Sciatic nerve (tissue), 2 donors: ENCODE measurements at regions not wholly inside any gene's neighbourhood (a gene's known extent, or its start where the extent isn't known, plus 50 kb on each side); places are given as distances from the start of the nearest gene placed in this dataset.
"Not testable (repeated sequence)": the region's sequence is repeated elsewhere in the genome, so short reads cannot be mapped to it uniquely, and the experiment has no call there.

ENCODE experiments used
- ATAC-seq: fragments of 200-7000 bp; cut with Tn5 transposase; one replicate; pipeline ENCODE4 v1.9.1; 2020; ENCODE audit warnings: mild to moderate bottlenecking, moderate library complexity
- DNase-seq: peaks from one replicate; pipeline ENCODE4 v3.0.0-alpha.2; 2020; ENCODE audit warnings: low spot score
- intact Hi-C: fragments of 100-400 bp; cut with DNase I; formaldehyde crosslinking; loops from one replicate; pipeline ENCODE4 v1.14.2; 2022
- donor health status: DM: no; HTN: no; CAD: no.
- donor health status: DM: no; HTN: no; CAD: no.

GRCh38 chr2:208879666-208880065 lies 473.1 kb downstream of the PTH2R start:
- ATAC-seq, result no peak
- DNase-seq, result no peak
- intact Hi-C loops, result no loop called here

GRCh38 chr2:208880171-208880570 lies 473.6 kb downstream of the PTH2R start:
- DNase-seq, result no peak
- intact Hi-C loops, result no loop called here
- no peak for ATAC-seq

GRCh38 chr2:208890486-208890885 lies 483.9 kb downstream of the PTH2R start:
- DNase-seq (no peak), ATAC-seq (no peak)
- intact Hi-C loops, result no loop called here

GRCh38 chr2:208892203-208892602 lies 485.6 kb downstream of the PTH2R start:
- no peak for ATAC-seq
- no peak for DNase-seq
- intact Hi-C loops, result no loop called here

- no peak for DNase-seq
- ATAC-seq, result no peak
- intact Hi-C loops, result no loop called here
Observed at GRCh38 chr2:208906330-208906729, 499.7 kb downstream of the PTH2R start.

- intact Hi-C loops, result no loop called here
- DNase-seq (no peak), ATAC-seq (no peak)
Observed at GRCh38 chr2:208915401-208915800, 508.4 kb upstream of the MAP2 start.

- DNase-seq (no peak), ATAC-seq (no peak)
- intact Hi-C loops, result no loop called here
Observed at GRCh38 chr2:208916881-208917280, 507.0 kb upstream of the MAP2 start.

GRCh38 chr2:208921358-208921757 lies 502.5 kb upstream of the MAP2 start:
- DNase-seq, ATAC-seq, intact Hi-C loops: not testable (repeated sequence)

- ATAC-seq, result no peak
- no peak for DNase-seq
- intact Hi-C loops, result no loop called here
Observed at GRCh38 chr2:208927867-208928266, 496.0 kb upstream of the MAP2 start.

GRCh38 chr2:208929139-208929864 lies 494.5 kb upstream of the MAP2 start:
- intact Hi-C loops, result no loop called here
- no peak for DNase-seq
- ATAC-seq, result no peak

GRCh38 chr2:208929894-208930427 lies 493.9 kb upstream of the MAP2 start:
- intact Hi-C loops, result no loop called here
- no peak for ATAC-seq
- no peak for DNase-seq

GRCh38 chr2:208935531-208935930 lies 488.3 kb upstream of the MAP2 start:
- DNase-seq (no peak), ATAC-seq (no peak)
- intact Hi-C loops, result no loop called here

- DNase-seq, result no peak
- intact Hi-C loops, result no loop called here
- ATAC-seq, result no peak
Observed at GRCh38 chr2:208937521-208937920, 486.3 kb upstream of the MAP2 start.

GRCh38 chr2:208939852-208940251 lies 484.0 kb upstream of the MAP2 start:
- ATAC-seq (no peak), DNase-seq (no peak)
- intact Hi-C loops, result no loop called here

GRCh38 chr2:208945719-208946256 lies 478.1 kb upstream of the MAP2 start:
- intact Hi-C loops, result no loop called here
- DNase-seq (no peak), ATAC-seq (no peak)

- ATAC-seq (no peak), DNase-seq (no peak)
- intact Hi-C loops, result no loop called here
Observed at GRCh38 chr2:208948073-208948472, 475.8 kb upstream of the MAP2 start.

GRCh38 chr2:208970070-208970469 lies 453.8 kb upstream of the MAP2 start:
- DNase-seq (no peak), ATAC-seq (no peak)
- intact Hi-C loops, result no loop called here

- DNase-seq (no peak), ATAC-seq (no peak)
- intact Hi-C loops, result no loop called here
Observed at GRCh38 chr2:208977582-208977981, 446.3 kb upstream of the MAP2 start.

- intact Hi-C loops, result no loop called here
- ATAC-seq (no peak), DNase-seq (no peak)
Observed at GRCh38 chr2:208978946-208979345, 444.9 kb upstream of the MAP2 start.

- ATAC-seq (no peak), DNase-seq (no peak)
- intact Hi-C loops, result no loop called here
Observed at GRCh38 chr2:208980321-208980720, 443.5 kb upstream of the MAP2 start.

GRCh38 chr2:208982831-208983230 lies 441.0 kb upstream of the MAP2 start:
- DNase-seq, result no peak
- no peak for ATAC-seq
- intact Hi-C loops, result no loop called here
